HG03280 (cell line): ENCODE measurements at regions not wholly inside any gene's neighbourhood (a gene's known extent, or its start where the extent isn't known, plus 50 kb on each side); places are given as distances from the start of the nearest gene placed in this dataset.
"Not testable (repeated sequence)": the region's sequence is repeated elsewhere in the genome, so short reads cannot be mapped to it uniquely, and the experiment has no call there.

Experiments used
- ATAC-seq: cut with Tn5 transposase; IDR thresholded peaks from one replicate; pipeline ENCODE4 v1.9.1; 2021; ENCODE audit warnings: mild to moderate bottlenecking, moderate library complexity; ENCODE audit not compliant: unreplicated experiment

- no peak for ATAC-seq
Measured at GRCh38 chr2:121064186-121064585, 220.8 kb downstream of the TFCP2L1 start.

DNA sequence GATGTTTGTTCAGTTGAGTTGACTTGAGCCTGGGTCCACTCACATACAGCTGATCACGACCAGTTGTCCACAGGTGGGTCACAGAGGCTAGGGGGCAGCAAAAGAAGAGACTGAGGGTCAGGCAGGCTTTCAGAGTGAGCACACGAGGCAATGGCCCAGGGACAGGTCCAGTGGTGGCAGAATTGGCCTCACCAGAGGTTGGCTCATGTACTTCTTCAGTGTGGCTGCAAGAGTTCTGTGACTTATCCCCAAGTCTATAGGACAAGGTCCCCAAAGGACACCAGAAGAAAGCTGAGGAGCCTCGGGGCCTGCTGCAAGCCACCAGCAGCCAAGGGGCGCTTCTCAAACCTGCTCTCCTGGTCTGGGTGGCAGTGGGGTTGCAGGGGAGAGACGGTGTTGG lies 219.8 kb downstream of the TFCP2L1 start:
- ATAC-seq = no peak

DNA sequence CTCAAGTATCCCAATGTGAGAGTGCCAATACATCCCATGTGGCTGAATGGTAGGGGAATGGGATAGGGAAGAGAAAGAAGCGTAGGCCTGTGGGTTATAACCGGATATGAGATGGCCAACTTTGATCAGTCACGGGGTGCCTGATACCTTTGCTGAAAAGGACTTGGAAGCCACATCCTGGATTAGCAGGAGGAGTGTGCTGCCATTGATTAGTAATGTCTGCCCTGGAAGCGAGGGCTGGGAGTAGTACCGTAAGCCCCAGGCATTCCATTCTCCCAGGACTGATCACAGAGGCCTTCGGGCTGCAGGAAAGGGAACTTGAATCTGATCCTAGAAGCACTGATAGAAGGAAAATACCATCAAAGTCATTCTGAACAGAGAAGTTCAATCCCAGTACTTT lies 218.5 kb downstream of the TFCP2L1 start:
- ATAC-seq = no peak

GRCh38 chr2:121068851-121069250 lies 216.2 kb downstream of the TFCP2L1 start:
- no peak for ATAC-seq

GRCh38 chr2:121069434-121069969 lies 215.5 kb downstream of the TFCP2L1 start:
- no peak for ATAC-seq

DNA sequence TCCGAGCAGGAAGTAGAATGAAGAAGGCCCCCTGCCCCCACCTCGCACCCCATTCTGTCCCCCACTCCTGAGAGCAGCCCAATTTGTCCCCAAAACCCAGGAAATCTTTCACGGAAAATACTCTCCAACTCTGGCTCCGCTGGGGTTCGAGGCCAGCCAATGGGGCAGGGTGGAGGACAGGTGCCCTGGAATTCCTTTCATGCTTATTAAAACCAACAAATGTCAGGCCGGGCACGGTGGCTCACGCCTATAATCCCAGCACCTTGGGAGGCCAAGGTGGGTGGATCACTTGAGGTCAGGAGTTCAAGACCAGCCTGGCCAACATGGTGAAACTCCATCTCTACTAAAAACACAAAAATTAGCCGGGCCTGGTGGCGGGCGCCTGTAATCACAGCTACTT lies 214.9 kb downstream of the TFCP2L1 start:
- not testable (repeated sequence) for ATAC-seq

DNA sequence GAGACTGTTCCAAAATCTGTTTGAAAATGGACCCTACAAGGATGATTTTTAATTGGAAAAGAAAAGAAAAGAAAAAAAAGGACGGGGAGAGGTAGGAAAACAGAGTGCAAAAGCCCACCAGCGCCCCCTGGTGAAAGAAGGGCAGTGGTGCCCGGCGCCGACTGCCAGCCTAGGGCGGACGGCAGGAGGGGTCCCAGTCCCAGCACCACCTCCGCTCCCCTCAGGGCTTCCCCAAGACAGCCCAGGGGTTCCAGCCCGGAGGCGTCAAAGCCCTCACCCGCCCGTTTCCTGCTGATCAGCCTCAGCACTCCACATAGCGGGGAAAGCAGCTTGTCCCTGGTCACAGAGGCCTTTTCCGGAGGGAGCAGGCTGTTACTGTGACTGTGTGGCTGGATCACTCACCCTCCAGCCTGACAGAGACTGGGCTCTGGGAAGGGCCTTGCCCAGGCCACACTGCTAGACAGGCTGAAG lies 213.9 kb downstream of the TFCP2L1 start:
- no peak for ATAC-seq

GRCh38 chr2:121072784-121073183 lies 212.2 kb downstream of the TFCP2L1 start:
- ATAC-seq = no peak

GRCh38 chr2:121073320-121074210 lies 211.4 kb downstream of the TFCP2L1 start:
- ATAC-seq = no peak

DNA sequence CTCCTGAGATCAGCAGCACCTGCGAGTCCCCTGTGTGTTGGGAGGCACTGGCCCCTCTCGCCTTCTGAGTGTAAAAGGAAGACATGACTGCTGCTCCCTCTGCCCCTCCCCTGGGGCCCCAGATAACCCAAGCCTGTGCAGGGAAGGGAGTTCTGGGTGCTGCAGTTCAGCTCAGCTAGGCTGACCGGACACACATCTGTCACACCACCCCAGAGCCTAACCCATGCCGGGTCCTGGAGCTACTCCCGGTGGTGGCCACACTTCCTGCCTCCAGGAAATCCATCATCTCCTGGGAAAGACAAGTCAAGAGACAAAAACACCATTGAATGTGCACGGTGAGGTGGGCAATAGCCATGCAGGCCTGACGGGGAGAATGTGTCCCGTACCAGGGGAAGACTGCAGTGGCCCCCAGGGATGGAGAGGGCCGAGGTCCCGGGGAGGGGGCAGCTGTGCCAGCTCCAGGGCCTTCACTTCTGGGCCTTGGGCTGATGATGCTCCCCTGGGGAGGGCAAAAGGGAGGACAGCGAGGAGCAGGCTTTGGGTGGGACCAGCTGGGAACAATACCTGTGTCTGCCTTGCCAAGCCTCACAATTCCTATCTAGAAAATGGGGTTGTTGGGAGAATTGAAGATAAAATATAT lies 210.6 kb downstream of the TFCP2L1 start:
- no peak for ATAC-seq

DNA sequence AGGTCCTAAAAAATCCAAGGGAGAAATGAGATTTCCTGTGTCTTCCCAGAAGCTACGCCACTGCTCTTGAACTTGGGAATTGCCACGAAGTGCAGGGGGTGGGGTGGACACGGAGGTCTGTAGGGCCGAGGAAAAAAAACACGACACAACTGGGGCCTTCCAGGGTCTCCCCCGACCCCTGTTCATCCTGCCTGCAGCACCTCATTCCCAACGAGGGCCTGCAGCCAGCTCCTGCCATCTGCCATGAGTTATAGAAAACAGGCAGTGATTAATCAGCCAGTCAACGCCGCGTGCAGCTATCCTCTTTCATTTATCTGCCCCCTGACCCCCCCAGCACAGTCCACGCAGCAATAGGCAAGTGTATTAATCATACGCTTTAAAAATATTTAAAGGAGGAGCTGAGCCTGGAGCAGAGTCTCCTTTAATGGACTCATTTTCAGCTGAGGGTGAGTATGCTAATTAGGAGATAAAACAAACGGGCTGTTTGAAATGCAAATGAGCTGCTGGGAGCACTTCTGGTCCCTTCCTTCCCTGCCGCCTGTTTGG lies 209.9 kb downstream of the TFCP2L1 start:
- peak; percentile 45 for ATAC-seq

DNA sequence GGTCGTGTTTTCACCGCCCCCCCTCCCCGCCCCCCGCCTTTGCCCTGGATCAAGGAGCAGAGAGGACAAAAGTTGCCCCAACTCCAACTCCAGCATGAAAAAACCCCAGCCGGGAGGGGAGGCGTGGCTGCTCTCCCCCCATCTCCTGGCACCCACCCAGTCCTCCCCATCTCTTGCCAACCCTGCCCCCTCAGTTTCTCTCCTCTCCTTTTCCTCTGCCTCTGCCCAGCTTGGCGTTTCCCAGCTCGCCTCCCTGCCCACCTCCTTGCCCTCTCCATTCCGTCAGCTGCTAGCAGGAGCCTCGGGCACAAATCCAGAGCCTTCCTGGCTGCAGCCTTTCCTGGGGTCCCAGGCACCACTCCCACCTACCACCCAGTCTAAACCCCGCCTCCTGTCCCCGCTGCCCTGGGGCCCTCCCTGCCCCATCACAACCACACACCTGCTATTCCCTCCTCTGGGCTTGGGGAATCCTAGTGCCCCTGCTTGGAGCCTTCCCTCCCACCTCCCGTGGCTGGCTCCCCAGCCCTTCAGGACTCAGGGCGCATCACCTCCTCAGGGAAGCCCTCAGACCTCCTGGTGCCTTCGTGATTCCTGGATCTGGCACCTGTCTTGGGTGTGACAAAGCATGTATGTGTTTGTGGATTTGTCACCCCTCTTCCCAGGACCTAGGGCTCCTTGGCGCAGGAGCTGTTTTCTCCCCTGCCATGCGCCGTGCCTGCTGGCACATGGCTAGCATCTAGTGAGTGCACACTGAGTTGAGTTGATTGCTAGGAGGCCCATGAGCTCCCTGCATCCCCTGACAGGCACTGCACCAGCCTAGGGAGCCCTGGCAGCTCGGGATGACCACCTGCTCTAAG lies 209.1 kb downstream of the TFCP2L1 start:
- no peak for ATAC-seq

DNA sequence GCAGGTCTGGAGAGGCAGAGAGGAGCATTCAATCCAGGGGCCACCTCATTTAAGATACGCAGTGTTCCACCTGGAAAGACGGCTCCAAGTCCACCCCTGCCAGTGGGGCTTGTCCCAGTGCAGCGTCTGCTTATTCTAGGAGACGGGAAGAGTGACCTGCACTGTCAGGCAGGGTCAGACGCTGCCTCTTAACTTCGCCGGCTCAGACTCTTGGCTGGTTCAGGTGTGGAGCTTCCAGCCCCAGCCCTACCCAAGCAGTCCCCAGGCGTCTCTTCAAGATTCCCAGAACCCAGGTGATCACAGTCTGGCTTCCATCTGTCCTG lies 208.5 kb downstream of the TFCP2L1 start:
- ATAC-seq = no peak

GRCh38 chr2:121076885-121077549 lies 208.0 kb downstream of the TFCP2L1 start:
- peak; percentile 42 for ATAC-seq

DNA sequence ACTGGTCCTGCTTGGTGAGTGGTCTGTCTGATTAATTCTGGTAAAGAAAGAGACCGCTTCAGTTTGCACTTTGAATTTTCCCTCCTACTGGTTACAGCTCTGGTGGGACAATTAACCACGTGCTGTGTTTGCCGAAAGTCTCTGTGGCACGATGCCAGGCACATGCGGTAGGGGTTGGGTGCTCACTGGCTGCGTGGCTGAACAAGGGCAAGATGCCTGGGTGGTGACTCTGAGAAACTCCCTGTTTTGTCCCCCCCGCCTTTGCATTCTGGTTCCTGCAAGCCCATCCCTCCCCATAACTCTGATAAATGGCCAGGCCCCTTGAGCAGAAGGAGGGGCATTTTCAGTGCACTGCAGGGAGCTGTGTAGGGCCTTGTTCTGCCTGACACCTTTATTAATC lies 206.1 kb downstream of the TFCP2L1 start:
- ATAC-seq = no peak

- ATAC-seq = peak; percentile 40
Measured at GRCh38 chr2:121080013-121080772, 204.8 kb downstream of the TFCP2L1 start.

- no peak for ATAC-seq
Measured at GRCh38 chr2:121081701-121082100, 203.3 kb downstream of the TFCP2L1 start.

GRCh38 chr2:121082191-121082590 lies 202.8 kb downstream of the TFCP2L1 start:
- ATAC-seq = no peak

DNA sequence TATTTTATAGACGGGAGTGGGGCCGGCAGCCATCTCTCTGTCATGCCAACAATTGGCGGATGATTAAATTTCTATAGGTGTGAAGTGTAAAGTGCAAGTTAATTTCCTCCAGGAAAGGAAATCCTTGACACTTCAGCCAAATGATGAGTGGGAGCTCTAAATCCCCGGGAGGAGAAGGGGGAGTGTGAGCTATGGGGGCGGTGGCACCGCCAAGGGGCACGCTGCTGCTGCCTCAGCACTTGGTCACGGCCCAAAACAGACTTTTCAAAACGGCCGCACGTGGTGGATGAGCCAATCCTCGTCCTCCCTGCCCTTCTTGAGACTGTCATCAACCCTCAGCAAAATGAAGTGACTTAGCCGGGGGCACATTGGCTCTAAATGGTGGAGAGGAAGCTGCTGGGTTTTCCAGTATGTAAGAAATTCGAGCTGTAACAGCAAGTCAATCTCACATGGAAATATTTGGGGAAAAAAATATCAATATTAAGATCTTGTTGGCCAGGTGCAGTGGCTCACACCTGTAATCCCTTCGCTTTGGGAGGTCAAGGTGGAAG lies 200.8 kb downstream of the TFCP2L1 start:
- no peak for ATAC-seq
